Duodenal mucosa (tissue), 2 donors: ENCODE measurements at regions not wholly inside any gene's neighbourhood (a gene's known extent, or its start where the extent isn't known, plus 50 kb on each side); places are given as distances from the start of the nearest gene placed in this dataset.

Experiments used
- H3K27ac ChIP-seq: one replicate; pipeline ENCODE4 v1.7.0; 2013; ENCODE audit warnings: low read depth, low read length
- H3K27me3 ChIP-seq, 2 donors: one replicate each; pipeline ENCODE4 v1.7.0; 2013; ENCODE audit warnings: low read length in 2 of 2, control low read depth in 1 of 2; ENCODE audit not compliant: insufficient read depth in 2 of 2, control insufficient read depth in 1 of 2
- H3K36me3 ChIP-seq, 2 donors: one replicate each; pipeline ENCODE4 v1.7.0; 2013; ENCODE audit warnings: low read length in 2 of 2, control low read depth in 1 of 2; ENCODE audit not compliant: insufficient read depth in 2 of 2, control insufficient read depth in 1 of 2
- H3K4me1 ChIP-seq, 2 donors: one replicate each; pipeline ENCODE4 v1.7.0; 2013; ENCODE audit warnings: low read length in 2 of 2, control low read depth in 1 of 2; ENCODE audit not compliant: insufficient read depth in 2 of 2, control insufficient read depth in 1 of 2
- H3K4me3 ChIP-seq, 2 donors: one replicate each; pipeline ENCODE4 v1.7.0; 2013; ENCODE audit warnings: low read length in 2 of 2, low read depth in 1 of 2
- H3K9ac ChIP-seq, 2 donors: one replicate each; pipeline ENCODE4 v1.7.0; 2013; ENCODE audit warnings: low read length in 2 of 2, low read depth in 1 of 2
- H3K9me3 ChIP-seq, 2 donors: one replicate each; pipeline ENCODE4 v1.7.0; 2013; ENCODE audit warnings: low read length in 2 of 2, control low read depth in 1 of 2; ENCODE audit not compliant: control insufficient read depth in 1 of 2

GRCh38 chr6:105896821-105897095 lies 189.4 kb upstream of the PRDM1 start:
- Histone ChIP-seq H3K9me3 (no peaks in the 10 kb centered on the region), H3K4me1 (peaks cover 0 to 4% of the 10 kb centered on the region in 2 donors), H3K9ac (no peak overlapping the region), H3K36me3 (no peaks in the 10 kb centered on the region), H3K27me3 (no peaks in the 10 kb centered on the region), H3K27ac (no peak overlapping the region), H3K4me3 (no peak overlapping the region)

- Histone ChIP-seq H3K27me3 (no peaks in the 10 kb centered on the region), H3K9ac (no peak overlapping the region), H3K9me3 (no peaks in the 10 kb centered on the region), H3K4me1 (peaks cover 0 to 4% of the 10 kb centered on the region in 2 donors), H3K36me3 (no peaks in the 10 kb centered on the region), H3K27ac (no peak overlapping the region), H3K4me3 (no peak overlapping the region)
Measured at GRCh38 chr6:105896052-105896820, 189.9 kb upstream of the PRDM1 start.

GRCh38 chr6:105894556-105894955 lies 191.6 kb upstream of the PRDM1 start:
- H3K36me3 ChIP-seq = no peaks in the 10 kb centered on the region
- no peaks in the 10 kb centered on the region for H3K9me3 ChIP-seq
- H3K4me3 ChIP-seq = no peak overlapping the region
- H3K9ac ChIP-seq = no peak overlapping the region
- H3K27ac ChIP-seq = no peak overlapping the region
- H3K27me3 ChIP-seq = no peaks in the 10 kb centered on the region
- H3K4me1 ChIP-seq = peaks cover 0 to 4% of the 10 kb centered on the region in 2 donors

- H3K27ac ChIP-seq = no peak overlapping the region
- peaks cover 0 to 4% of the 10 kb centered on the region in 2 donors for H3K4me1 ChIP-seq
- no peaks in the 10 kb centered on the region for H3K27me3 ChIP-seq
- H3K9ac ChIP-seq = no peak overlapping the region
- H3K36me3 ChIP-seq = no peaks in the 10 kb centered on the region
- no peak overlapping the region for H3K4me3 ChIP-seq
- H3K9me3 ChIP-seq = no peaks in the 10 kb centered on the region
Measured at GRCh38 chr6:105893741-105894140, 192.4 kb upstream of the PRDM1 start.

- no peak overlapping the region for H3K4me3 ChIP-seq
Measured at GRCh38 chr6:105892577-105893262, 193.4 kb upstream of the PRDM1 start.

GRCh38 chr6:105890521-105891244 lies 195.5 kb upstream of the PRDM1 start:
- H3K4me3 ChIP-seq = no peak overlapping the region
- H3K9me3 ChIP-seq = no peaks in the 10 kb centered on the region
- H3K4me1 ChIP-seq = peaks cover 4 to 9% of the 10 kb centered on the region in 2 donors
- H3K36me3 ChIP-seq = no peaks in the 10 kb centered on the region
- no peak overlapping the region for H3K27ac ChIP-seq
- H3K27me3 ChIP-seq = no peaks in the 10 kb centered on the region
- H3K9ac ChIP-seq = no peak overlapping the region

More at GRCh38 chr6:105892577-105893262, 193.4 kb upstream of the PRDM1 start:
- no peaks in the 10 kb centered on the region for H3K9me3 ChIP-seq
- H3K36me3 ChIP-seq = no peaks in the 10 kb centered on the region
- H3K9ac ChIP-seq = no peak overlapping the region
- H3K27ac ChIP-seq = no peak overlapping the region
- peaks cover 0 to 4% of the 10 kb centered on the region in 2 donors for H3K4me1 ChIP-seq
- H3K27me3 ChIP-seq = no peaks in the 10 kb centered on the region

- no peak overlapping the region for H3K27ac ChIP-seq
- no peak overlapping the region for H3K4me3 ChIP-seq
- no peaks in the 10 kb centered on the region for H3K9me3 ChIP-seq
- H3K36me3 ChIP-seq = no peaks in the 10 kb centered on the region
- no peak overlapping the region for H3K9ac ChIP-seq
- peaks cover 4 to 12% of the 10 kb centered on the region in 2 donors for H3K4me1 ChIP-seq
- no peaks in the 10 kb centered on the region for H3K27me3 ChIP-seq
Measured at GRCh38 chr6:105889902-105890301, 196.2 kb upstream of the PRDM1 start.

- Histone ChIP-seq H3K4me3 (no peak overlapping the region), H3K27me3 (no peaks in the 10 kb centered on the region), H3K36me3 (no peaks in the 10 kb centered on the region), H3K27ac (no peak overlapping the region), H3K9me3 (no peaks in the 10 kb centered on the region), H3K9ac (no peak overlapping the region), H3K4me1 (peaks cover 0 to 24% of the 10 kb centered on the region in 2 donors)
Measured at GRCh38 chr6:105886814-105887544, 199.2 kb upstream of the PRDM1 start.

GRCh38 chr6:105886066-105886813 lies 199.9 kb upstream of the PRDM1 start:
- H3K36me3 ChIP-seq = no peaks in the 10 kb centered on the region
- H3K27me3 ChIP-seq = no peaks in the 10 kb centered on the region
- H3K4me3 ChIP-seq = no peak overlapping the region
- no peak overlapping the region for H3K9ac ChIP-seq
- H3K9me3 ChIP-seq = no peaks in the 10 kb centered on the region
- H3K27ac ChIP-seq = no peak overlapping the region
- peaks cover 0 to 24% of the 10 kb centered on the region in 2 donors for H3K4me1 ChIP-seq
